ENCODE measurements at regions not wholly inside any gene's neighbourhood (a gene's known extent, or its start where the extent isn't known, plus 50 kb on each side); places are given as distances from the start of the nearest gene placed in this dataset.
A peak's percentile ranks its signal among the peaks of the same experiment; 100 is the strongest.
"Not testable (repeated sequence)": the region's sequence is repeated elsewhere in the genome, so short reads cannot be mapped to it uniquely, and the experiment has no call there.

DNA sequence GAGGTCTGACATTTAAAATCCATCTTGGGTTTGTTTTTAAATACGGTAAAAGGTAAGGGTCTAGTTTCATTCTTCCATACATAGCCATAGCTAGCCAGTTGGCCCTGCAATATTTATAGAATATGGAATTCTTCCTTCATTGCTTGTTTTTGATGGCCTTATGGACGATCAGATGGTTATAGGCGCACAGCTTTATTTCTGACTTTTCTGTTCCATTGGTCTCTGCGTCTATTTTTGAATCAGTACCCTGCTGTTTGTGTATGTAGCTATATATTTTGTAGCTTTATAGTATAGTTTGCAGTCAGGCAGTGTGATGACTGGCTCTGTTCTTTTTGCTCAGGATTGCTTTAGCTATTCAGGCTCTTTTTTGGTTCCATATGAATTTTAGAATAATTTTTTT is 366.8 kb upstream of the MIS18BP1 start:
- DNase-seq (ENCODE audit: low spot score) = no peak

DNA sequence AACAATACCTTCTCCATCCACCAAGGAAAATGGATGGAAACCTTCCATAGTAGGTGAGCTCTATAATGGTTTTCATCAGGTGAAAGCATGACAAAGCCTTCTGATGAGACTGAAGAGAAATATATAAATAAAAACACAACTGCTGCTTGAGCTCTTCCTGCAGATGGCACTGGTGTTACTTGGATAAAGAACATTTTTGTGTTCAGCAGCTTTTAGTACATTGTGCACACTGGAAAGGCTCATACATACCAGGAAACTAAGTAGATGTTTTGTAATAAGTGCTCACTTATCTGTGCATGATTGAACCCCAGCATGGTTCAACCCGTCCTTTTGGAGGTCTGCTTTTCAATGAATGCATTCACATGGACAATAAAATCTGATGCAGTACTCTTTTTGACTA is 357.3 kb upstream of the MIS18BP1 start:
- DNase-seq (ENCODE audit: low spot score) = peak; percentile 67

DNA sequence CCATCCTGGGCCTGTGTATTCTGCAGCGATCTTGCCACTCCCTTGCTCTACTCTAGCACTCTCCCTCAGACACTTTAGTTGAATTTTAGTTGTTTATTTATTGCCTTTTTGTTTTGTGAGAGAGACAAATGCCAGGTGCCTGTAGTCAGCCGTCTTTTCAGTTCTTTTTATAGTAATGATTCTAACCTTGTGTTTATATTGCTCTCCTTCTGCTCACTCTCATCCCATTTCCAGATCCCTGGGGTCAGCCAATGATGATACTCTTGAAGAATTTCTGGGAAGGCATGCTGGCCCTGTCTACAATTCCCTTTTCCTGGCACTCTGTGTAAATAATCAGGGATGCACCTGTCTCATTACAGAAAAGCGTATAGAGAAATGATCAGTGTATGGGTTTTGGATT is 334.1 kb upstream of the MIS18BP1 start:
- peak; percentile 9 for DNase-seq (ENCODE audit: low spot score)

DNA sequence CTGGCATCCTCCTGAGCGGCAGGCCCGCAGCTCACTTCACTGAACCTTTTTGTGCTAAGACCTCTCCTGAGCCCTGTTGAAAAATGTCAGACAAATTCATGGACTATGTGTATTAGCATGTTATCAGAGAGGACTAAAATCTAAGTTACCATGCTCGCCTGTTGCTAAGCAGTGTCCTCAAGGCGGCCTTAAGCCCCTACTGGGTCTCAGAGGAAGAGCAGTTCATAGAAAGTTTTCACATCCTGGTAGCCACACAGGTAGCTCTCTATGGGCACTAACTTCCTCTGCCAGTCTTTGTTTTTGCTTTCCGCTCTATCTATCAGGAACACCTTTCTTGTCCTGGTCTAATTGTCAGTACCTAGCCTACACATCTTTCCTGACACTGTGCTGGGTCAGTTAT is 306.6 kb upstream of the MIS18BP1 start:
- DNase-seq (ENCODE audit: low spot score) = no peak

DNA sequence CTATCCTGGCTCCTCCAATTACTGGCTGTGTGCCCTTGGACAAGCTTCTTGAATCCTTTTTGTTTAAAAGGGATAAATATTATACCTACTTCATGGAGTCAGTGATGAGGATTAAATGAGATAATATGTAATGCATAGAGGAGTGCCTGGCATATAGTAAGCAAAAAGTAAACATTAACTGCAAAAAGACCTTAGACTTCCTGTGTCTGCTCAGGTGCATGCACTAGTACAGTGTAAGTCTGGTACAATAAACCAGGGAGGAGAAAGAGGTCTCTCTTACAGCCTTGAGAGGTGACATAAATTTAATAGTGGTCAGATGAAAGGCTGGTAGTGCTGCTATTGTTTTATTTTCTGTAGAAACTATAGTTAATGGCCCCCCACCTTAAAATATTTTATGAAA is 305.2 kb upstream of the MIS18BP1 start:
- no peak for DNase-seq (ENCODE audit: low spot score)

DNA sequence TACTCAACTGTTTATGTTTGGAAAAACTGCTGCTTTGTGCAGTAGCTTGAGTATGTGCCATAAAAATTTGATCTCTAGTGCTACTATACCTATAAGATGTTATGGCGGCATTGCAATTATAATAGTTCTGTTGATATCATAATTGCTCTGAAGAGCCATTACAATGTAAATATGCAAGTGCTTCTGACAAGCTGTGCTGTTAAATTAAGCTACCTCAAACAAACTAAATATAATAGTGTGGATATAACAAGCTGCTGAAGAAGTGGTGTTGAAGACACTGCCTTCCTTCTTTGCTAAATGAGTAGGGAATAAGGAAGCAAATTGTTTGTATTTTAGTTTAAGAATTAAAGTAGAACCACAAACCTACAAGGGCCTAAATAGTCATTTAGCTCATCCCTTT is 301.0 kb upstream of the MIS18BP1 start:
- no peak for DNase-seq (ENCODE audit: low spot score)

DNA sequence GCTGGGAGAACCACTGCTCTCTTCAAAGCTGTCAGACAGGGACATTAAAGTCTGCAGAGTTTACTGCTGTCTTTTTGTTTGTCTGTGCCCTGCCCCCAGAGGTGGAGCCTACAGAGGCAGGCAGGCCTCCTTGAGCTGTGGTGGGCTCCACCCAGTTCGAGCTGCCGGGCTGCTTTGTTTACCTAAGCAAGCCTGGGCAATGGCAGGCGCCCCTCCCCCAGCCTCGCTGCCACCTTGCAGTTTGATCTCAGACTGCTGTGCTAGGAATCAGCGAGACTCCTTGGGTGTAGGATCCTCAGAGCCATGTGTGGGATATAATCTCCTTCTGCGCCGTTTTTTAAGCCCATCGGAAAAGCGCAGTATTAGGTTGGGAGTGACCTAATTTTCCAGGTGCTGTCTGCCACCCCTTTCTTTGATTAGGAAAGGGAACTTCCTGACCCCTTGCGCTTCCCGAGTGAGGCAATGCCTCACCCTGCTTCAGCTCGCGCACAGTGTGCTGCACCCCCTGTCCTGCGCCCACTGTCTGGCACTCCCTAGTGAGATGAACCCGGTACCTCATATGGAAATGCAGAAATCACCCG is 298.3 kb upstream of the MIS18BP1 start:
- DNase-seq (ENCODE audit: low spot score) = not testable (repeated sequence)

DNA sequence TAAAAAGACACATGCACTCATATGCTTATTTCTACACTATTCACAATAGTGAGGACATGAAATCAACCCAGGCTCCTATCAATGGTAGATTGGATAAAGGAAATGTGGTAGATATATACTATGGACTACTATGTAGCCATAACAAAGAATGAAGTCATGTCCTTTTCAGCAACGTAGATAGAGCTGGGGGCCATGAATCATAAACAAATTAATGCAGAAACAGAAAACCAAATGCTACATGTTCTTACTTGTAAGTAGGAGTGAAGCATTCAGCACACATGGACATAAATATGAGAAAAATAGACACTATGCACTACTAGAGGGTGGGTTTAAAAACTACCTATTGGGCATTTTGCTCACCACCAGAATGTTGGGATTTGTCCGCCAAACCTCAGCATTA is 278.0 kb upstream of the MIS18BP1 start:
- DNase-seq (ENCODE audit: low spot score) = no peak

DNA sequence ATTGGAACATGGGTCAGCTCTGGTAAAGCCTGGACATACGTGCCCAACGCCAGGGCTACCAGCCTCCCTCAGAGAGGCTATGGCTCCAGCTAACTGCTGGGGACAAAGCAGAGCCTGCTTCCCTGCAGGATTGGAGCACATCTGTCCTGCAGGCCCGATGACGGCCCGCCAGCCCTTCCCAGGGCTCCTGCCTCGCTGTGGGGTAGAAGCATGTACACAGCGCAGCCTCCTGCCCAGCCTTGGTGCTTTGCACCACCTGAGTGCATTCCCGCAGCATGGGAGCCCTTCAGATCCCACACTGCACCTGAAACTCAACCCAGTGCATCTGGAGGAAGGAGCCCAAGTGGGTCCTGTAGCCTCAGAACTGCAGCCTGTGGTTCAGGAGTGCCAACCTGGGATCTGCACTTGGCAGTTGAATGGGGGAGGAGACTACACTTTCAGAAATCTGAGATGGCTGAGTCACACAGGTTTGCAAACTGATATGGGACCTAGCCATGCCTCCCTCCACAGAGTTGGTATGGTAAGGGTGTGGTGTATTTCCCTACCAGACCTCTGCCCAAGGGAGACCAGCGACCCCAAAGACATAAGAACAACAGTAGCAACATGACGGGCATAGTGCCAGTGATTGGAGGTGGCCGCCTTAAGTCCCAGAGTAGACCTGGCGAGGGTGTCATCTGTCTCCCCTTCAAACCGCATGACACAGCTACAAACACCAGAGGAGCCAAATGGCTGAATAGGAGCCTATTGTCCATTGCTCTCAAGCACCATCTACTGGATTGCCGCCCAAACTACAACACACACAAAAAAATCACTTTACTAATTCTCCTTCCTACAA is 273.9 kb upstream of the MIS18BP1 start:
- peak; percentile 35 for DNase-seq (ENCODE audit: low spot score)

DNA sequence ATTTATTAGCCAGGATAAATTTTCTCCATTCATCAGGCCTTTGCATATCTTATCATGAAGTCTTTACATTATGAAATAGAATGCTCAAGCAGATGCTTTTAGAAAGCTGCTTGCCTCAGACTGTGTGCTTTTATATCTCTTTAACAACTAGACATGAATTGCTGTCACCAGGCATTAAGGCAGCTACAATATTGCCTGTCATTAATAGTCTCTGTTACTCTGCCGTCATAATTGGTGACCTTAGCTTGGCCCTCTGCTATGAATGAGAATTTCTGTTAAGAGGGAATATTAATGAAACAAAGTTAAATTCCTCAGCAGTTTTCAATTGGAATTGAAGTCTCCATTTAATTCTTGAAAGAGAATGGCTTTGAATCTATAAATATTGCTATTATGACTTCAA is 266.8 kb upstream of the MIS18BP1 start:
- DNase-seq (ENCODE audit: low spot score) = no peak

DNA sequence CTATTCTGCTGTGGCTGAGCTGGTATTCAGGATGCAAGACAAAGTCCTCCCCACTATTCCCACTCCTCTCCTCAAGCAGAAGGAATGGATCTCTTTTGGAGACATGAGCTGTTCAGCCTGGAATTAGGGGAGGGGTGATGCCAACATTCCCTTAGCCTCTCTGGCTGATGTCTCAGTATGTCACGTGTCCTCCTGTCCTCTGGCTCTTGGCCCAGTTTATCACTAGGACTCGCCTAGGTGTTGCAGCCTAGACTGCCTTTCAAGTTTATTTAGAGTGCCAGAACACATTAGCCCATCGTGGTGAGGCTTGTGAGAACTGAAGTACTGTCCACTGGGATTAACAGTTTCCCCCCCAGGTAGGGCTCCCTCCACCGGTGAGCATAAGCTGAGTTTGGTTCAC is 239.9 kb upstream of the MIS18BP1 start:
- DNase-seq (ENCODE audit: low spot score) = no peak

DNA sequence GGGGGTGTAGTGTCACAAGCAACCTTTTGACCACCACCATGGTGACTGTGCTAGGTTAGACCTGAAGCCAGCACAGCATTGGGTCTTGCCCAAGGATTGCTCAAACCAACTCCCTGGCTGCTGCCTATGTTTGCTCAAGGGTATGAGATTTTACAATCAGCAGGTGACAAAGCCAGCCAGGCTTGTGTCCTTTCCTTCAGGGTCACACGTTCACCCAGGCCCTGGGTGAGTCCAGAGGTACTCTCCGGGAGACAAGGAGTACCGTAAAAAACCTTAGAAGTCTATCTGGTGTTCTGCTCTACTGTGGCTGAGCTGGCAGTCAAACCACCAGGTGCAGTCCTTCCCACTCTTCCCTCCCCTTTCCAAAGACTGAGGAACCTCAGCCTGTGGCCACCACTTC is 238.9 kb upstream of the MIS18BP1 start:
- DNase-seq (ENCODE audit: low spot score) = no peak

DNA sequence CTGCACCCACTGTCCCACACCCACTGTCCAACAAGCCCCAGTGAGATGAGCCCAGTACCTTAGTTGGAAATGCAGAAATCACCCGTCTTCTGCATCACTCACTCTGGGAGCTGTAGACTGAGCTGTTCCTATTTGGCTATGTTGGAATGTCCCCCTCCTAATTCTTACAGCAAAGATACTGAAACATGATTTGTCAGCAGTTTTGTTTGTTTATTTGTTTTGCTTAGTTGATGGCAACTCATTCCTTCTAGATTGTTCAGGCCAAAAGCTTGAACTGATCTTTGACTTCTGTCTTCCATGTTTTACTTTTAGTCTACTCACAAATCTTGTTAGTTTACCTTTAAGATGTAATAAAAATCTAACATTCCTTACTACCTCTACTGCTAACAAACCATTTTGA is 233.6 kb upstream of the MIS18BP1 start:
- DNase-seq (ENCODE audit: low spot score) = no peak

DNA sequence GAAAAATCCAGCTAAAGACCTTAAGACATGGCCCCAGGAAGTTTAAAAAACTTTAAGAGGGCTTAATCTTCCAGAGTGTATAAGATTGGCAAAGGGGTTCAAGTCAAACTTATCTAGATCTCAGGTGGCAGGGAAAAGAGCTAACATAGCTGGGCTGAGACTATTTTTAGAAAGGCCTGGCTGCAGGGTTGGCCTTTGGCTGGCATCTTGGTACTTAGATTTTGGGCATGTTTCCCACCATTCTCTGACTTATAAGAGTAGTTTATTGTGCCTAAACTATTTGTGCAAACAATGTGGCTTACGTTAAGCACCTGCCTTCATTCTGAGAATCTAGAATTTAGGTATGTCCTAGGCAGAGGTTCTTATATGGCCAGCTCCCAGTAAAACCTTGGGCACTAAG is 214.0 kb upstream of the MIS18BP1 start:
- DNase-seq (ENCODE audit: low spot score) = no peak

DNA sequence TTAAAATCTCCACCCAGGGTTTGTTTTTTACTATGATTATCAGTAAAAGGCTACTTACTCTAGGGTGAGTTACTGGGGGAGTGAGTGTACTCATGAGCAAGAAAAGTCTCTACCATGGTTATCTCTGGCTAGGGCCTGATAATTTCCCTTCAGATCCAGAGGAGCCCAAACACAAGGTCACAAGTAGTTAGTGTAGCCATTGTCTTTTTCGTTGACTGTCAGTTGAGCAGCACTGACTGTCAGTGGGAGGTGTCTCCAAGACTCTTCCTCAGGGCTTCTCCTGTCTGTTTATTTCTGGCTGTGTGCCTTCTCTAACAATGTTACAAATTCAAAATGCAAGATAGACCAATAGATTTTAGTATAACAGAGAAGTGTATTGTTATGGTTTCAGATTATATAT is 181.2 kb upstream of the MIS18BP1 start:
- DNase-seq (ENCODE audit: low spot score) = no peak

DNA sequence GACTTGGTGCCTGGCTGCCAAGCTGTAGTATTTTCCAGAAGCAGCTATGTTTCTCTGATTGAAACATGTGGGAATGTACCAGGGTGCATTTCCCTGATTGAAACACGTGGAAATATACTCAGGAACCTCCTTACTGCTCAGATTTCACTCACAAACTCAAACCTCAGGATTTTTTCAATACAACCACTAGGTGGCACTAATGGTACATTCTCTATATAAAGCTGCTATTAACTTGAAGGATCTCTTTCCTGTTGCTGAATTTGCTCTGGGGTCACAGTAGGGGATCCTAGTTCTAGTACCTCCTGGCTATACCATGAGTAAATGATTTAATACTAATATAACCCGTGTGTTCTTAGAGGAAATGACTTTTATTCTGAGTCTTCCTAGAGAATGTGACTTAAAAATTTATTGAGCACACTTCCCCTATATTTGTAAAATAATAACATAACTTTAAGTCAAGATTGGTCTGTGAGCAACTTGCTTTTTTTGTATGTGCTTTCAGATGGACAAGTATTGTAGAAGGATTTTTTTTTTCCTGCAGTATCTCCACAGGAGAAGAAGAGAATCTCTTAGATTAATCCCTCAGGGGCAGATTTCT is 173.8 kb upstream of the MIS18BP1 start:
- peak; percentile 62 for DNase-seq (ENCODE audit: low spot score)

DNA sequence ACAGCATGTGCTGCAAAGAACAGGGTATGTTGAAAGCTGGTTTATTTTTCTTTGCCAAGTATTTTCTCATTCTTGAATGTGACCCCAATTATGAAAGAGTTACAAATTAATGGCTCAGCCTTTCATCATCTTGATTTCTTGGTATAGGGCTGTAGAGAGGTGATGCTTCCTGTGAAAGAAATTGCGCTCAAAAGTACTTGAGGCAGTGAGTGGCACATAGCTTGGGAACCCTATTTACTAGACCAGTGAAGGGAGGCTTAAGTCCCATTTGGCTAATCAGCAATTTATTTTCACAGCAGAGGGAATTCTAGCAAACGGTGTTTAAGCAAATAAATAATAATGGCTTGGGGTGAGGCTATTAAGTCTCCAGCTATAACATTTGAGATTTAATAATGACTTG is 153.9 kb upstream of the MIS18BP1 start:
- no peak for DNase-seq (ENCODE audit: low spot score)

DNA sequence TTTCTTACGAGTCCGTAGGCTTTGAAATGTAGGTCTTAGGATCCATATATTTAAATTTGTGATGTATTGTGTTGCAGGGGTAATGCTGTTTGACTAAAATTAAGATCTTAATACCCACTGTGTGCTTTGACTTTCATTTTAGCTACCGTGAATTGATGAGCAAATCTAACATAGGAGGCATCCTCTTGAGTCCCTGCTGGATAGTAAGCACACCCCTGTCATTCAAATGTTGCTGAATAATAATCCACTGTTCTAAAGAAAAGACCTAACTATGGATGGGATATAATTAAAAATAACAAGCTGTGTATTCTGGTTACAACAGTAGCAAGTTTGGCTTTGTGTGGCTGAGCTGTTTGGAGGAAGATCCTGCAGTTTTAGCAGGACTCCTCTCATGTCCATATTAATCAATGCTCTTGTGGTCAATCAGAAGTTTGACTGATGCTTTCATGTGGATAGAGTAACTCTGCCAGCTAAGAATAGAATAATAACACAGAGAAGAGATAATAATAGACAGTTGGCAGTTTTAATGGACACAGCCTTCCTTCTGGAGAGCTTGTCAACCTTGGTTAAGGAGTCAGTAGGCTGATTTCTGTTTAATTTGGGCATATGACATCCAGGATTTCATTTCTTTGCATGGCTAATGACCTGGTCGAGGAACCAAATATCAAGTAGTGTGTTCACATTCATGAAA is 148.1 kb upstream of the MIS18BP1 start:
- no peak for DNase-seq (ENCODE audit: low spot score)

DNA sequence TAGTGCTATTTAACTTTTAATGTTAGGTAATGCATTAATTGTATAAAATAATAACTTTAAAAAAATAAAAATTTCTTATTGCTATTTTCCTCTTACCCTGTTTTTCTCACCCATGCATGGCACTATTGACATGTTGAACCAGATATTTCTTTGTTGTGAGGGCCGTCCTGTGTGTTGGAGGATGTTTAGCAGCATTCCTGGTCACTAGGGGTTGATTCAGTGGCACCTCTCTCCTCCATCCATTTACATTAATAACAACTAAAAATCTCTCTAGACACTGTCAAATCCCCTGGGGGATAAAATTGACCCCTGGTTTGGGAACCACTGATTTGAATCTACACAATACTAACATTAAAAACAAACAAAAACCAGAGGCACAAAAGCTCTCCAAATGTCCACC is 147.5 kb upstream of the MIS18BP1 start:
- DNase-seq (ENCODE audit: low spot score) = no peak

DNA sequence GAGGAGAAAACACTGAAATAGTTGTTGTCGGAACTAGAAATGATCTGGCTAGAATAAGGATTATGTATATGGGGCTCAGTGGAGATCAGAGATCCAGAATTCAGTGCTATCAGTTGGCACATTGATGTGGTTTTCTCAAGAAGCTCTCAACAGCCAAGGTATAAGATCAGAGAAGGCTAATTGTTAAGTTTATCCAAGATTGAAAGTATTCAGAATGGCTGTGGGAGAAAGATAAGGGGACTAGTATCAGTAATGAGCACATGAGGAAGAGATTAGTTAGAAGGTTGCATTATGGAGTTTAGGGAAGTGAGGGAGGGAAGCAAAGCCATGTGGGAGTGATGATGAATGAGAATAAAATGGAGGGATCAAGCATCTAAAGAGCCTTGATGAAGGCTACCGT is 128.1 kb upstream of the MIS18BP1 start:
- no peak for DNase-seq (ENCODE audit: low spot score)

DNA sequence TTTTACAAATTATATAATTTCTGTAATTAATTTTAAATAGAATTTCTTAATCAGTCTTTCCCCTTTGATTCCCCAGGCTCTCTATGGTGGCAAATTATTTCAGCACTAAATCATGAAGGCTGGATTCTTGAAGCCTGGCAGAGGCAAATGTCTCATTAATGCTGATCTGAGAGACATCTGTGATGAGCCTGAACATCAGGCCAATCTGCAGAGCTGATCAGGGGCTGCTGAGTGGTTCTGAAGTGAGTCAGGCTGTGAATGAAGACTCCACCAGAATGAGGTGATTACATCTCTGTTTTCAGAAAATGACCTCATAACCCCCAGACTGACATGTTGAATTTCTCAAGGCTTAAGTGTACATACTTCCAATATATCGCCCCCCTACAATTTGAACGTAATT is 124.2 kb upstream of the MIS18BP1 start:
- no peak for DNase-seq (ENCODE audit: low spot score)

DNA sequence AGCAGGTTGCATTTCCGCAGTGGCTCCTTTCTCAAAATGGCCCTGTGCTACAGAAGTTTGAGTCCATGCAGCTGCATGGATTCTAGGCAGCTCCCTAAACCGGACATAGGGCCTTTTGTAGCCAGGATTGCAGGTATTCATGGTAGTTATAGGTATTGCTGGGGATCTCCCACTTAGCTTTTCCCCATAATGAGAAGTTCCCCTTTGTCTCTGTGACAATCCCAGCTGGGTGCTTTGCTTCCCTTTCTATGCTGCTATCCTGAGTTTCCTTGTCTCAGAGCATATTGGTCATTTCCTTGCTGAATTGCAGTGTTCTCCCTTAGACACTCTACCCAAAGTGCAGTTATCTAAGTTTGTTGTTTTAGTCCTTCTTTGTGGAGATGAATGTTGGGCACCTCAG is 120.9 kb upstream of the MIS18BP1 start:
- DNase-seq (ENCODE audit: low spot score) = no peak

DNA sequence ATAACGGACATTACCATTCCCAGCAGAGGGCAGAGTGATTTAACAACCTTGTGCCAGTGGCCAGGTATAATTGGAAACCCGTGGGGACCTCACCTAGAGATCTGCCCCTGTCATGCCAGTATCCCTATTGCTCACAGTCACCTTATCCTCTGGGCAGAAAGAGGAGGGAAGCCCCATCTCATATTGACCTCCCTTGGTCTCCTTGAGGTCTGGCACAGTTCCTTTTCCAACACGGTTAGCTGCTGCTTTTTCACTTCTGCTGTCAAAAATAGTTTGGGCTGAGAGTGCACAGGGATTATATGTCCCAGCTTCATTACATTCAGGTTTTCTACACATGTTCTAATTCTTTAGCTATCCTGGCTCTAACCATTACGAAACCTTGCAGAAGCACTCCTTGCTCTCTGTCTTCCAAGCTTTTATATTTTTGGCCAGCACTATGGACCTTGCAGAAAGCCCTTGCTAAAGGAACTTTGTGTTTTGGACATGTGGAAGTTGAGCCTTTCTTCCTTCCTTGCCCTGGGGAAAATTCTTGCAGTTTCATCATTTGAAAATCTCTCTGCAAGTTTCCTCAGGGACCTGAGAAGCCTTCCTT is 111.7 kb upstream of the MIS18BP1 start:
- DNase-seq (ENCODE audit: low spot score) = no peak
